Lower lobe of right lung (tissue), 2 donors: ENCODE measurements at regions not wholly inside any gene's neighbourhood (a gene's known extent, or its start where the extent isn't known, plus 50 kb on each side); places are given as distances from the start of the nearest gene placed in this dataset.
"Not testable (repeated sequence)": the region's sequence is repeated elsewhere in the genome, so short reads cannot be mapped to it uniquely, and the experiment has no call there.

Experiments used
- ATAC-seq, 2 donors: fragments of 200-7000 bp; cut with Tn5 transposase; one replicate each; pipeline ENCODE4 v1.9.1; 2020 to 2022; ENCODE audit warnings: mild to moderate bottlenecking in 2 of 2, moderate library complexity in 2 of 2
- DNase-seq: peaks from one replicate; pipeline ENCODE4 v3.0.0-alpha.2; 2020
- H3K27ac ChIP-seq: fragments of 200-600 bp; one replicate; pipeline ENCODE4 v1.8.0; 2022
- H3K27me3 ChIP-seq: fragments of 200-600 bp; one replicate; pipeline ENCODE4 v1.8.0; 2022; ENCODE audit warnings: low read depth
- H3K36me3 ChIP-seq: fragments of 200-600 bp; one replicate; pipeline ENCODE4 v1.8.0; 2022; ENCODE audit warnings: mild to moderate bottlenecking
- H3K4me1 ChIP-seq: fragments of 200-600 bp; one replicate; pipeline ENCODE4 v1.8.0; 2022
- H3K4me3 ChIP-seq: fragments of 200-600 bp; one replicate; pipeline ENCODE4 v1.8.0; 2022; ENCODE audit warnings: mild to moderate bottlenecking
- H3K9me3 ChIP-seq: fragments of 200-600 bp; one replicate; pipeline ENCODE4 v1.8.0; 2022
- intact Hi-C: fragments of 100-400 bp; cut with DNase I; formaldehyde crosslinking; loops from one replicate; pipeline ENCODE4 v1.11.0; 2022
- TF ChIP-seq, protein P1 (sequence below): fragments of 200-600 bp; IDR thresholded peaks from one replicate; pipeline ENCODE4 v1.8.0; 2022; ENCODE audit warnings: antibody characterized with exemption, mild to moderate bottlenecking
- donor health status: DM: no; HTN: yes; CAD: no; lungs with severe emphysema.

DNA sequence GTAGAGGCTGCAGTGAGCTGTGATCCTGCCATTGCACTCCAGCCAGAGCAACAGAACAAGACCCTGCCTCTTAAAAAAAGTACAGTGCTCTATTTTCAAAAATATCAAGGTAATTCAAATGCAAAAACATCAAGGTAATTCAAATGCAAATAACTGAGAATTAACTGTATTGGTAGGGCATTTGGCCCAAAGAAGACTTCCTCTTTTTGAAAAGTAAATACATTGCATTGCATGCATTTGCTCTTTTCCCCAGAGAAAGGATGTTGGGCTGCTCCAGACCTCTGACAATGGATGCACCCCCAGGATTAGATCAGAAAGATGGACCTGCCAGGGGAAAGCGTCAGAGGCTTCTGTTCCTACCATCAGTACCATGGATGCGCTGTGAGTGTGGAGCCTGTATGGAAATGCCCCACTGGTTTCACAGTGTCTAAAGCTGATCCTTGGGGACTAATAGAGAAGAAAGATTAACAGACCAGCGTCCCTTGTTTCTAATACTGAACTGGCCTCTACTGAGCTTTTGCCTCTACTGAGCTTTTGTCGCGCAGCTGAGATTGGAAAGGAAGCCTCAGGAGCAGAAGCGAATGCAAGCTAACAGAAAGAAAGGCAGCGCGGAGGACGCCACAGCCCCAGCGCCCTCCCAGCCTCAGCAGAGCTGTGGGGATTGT lies 93.5 kb upstream of the LYZL2 start:
- Histone ChIP-seq H3K27ac (no peak overlapping the region), H3K36me3 (no peaks in the 10 kb centered on the region), H3K4me3 (no peak overlapping the region), H3K27me3 (no peaks in the 10 kb centered on the region), H3K9me3 (no peaks in the 10 kb centered on the region), H3K4me1 (no peaks in the 10 kb centered on the region)
- TF ChIP-seq, protein P1, sequence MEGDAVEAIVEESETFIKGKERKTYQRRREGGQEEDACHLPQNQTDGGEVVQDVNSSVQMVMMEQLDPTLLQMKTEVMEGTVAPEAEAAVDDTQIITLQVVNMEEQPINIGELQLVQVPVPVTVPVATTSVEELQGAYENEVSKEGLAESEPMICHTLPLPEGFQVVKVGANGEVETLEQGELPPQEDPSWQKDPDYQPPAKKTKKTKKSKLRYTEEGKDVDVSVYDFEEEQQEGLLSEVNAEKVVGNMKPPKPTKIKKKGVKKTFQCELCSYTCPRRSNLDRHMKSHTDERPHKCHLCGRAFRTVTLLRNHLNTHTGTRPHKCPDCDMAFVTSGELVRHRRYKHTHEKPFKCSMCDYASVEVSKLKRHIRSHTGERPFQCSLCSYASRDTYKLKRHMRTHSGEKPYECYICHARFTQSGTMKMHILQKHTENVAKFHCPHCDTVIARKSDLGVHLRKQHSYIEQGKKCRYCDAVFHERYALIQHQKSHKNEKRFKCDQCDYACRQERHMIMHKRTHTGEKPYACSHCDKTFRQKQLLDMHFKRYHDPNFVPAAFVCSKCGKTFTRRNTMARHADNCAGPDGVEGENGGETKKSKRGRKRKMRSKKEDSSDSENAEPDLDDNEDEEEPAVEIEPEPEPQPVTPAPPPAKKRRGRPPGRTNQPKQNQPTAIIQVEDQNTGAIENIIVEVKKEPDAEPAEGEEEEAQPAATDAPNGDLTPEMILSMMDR: no peak
- intact Hi-C loops: no loop called here
- DNase-seq (no peak), ATAC-seq (no peak)

DNA sequence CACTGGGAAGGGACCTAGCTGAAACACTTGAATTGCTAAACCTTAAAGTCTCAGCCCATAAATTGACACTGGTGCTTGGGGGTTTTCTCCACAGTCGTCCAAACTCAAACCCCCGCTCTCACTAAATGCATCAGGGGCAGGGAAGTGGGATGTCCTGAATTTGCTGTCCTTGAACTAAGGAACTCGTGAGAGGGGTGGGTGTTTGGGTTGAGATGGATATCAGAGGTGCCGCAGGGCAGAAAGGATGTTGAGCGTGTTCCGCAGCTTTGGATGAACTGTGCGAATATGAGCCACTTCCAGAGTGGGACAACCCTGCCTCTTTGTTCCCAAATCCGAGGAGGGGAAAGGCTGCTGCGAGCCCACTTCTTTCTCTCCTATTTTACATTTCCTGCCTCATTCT lies 90.3 kb upstream of the LYZL2 start:
- Histone ChIP-seq H3K27ac (no peak overlapping the region), H3K4me1 (no peaks in the 10 kb centered on the region), H3K9me3 (no peaks in the 10 kb centered on the region), H3K27me3 (no peaks in the 10 kb centered on the region), H3K4me3 (no peak overlapping the region), H3K36me3 (no peaks in the 10 kb centered on the region)
- ATAC-seq: no peak
- intact Hi-C loops: no loop called here
- DNase-seq: no peak
- TF ChIP-seq, protein P1: no peak

DNA sequence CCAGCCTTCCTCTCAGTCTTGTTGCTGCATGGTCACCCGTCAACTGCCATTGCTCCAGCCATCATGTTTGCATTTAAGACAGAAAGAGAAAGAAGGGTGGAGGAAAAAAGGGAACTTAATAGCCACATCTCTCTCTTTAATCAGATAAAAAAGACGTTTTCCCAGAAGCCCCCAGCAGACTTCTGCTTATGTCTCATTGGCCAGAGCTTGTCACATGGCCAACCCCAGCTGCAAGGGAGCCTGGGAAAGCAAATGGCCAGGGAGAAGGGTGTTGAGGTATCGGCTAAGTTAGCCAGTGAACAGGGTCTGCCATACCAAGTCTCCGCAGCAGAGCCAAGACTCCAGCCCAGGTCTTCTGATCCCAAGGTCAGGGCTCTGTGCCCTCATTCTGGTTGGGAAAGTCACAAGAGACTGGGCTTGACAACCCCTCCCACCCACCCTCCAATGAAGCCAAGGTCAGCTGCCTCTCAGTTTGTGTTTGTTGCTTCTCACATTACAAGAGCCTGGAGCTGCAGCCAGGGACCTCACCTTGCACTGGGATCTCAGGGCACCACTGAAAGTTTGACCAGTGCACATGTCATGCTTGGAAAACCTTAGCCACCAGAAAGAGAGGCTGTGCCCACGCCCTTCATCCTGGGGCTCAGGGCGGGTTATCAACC lies 80.3 kb upstream of the LYZL2 start:
- H3K4me1 ChIP-seq: no peaks in the 10 kb centered on the region
- H3K27me3 ChIP-seq: no peaks in the 10 kb centered on the region
- no peak for ATAC-seq
- intact Hi-C loops: no loop called here
- TF ChIP-seq, protein P1: no peak
- H3K27ac ChIP-seq: no peak overlapping the region
- peaks cover 5% of the 10 kb centered on the region for H3K9me3 ChIP-seq
- no peak overlapping the region for H3K4me3 ChIP-seq
- H3K36me3 ChIP-seq: no peaks in the 10 kb centered on the region
- no peak for DNase-seq

DNA sequence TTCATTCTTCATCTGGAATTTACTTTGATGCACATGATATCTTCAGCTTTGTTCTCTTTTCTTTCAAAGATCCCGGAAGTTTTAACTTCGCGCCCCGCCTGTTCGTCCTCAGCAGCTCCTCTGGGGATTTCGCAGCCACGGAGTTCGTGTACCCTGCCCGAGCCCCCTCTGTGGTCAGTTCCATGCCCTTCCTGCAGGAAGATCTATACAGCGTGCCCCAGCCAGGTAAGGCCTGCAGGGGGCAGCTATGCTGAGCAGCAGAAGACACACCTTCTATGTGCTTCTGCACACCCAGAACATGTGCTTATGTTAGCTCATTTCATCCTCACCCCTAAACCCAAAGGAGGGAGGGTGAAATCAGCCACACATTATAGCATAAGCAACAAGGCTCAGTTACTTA lies 79.7 kb upstream of the LYZL2 start:
- H3K4me3 ChIP-seq: no peak overlapping the region
- peaks cover 5% of the 10 kb centered on the region for H3K9me3 ChIP-seq
- DNase-seq (no peak), ATAC-seq (peak in 1 of 2 donors; percentile 38)
- no peaks in the 10 kb centered on the region for H3K4me1 ChIP-seq
- TF ChIP-seq, protein P1: no peak
- intact Hi-C loops: no loop called here
- no peaks in the 10 kb centered on the region for H3K27me3 ChIP-seq
- no peak overlapping the region for H3K27ac ChIP-seq
- H3K36me3 ChIP-seq: no peaks in the 10 kb centered on the region

- Histone ChIP-seq H3K36me3 (no peaks in the 10 kb centered on the region), H3K4me1 (no peaks in the 10 kb centered on the region), H3K27ac (no peak overlapping the region), H3K27me3 (no peaks in the 10 kb centered on the region), H3K4me3 (no peak overlapping the region), H3K9me3 (no peaks in the 10 kb centered on the region)
- TF ChIP-seq, protein P1: no peak
- intact Hi-C loops: no loop called here
- DNase-seq (no peak), ATAC-seq (no peak)
These were observed 78.7 kb upstream of the LYZL2 start for GRCh38 chr10:30708234-30708633.

DNA sequence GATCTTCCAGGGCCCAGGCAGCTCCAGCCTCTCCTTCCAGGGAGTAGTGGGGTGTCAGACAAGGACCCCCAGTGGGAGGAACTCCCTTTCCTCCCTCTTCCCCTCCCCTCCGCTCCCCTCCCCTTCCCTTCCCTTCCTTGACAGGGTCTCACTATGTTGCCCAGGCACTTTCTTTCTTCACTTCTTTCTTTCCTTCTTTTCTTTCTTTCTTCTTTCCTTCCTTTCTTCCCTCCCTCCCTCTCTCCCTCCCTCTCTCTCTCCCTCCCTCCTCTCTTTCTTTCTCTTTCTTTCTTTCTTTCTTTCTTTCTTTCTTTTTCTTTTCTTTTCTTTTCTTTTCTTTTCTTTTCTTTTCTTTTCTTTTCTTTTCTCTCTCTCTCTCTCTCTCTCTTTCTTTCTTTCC lies 76.6 kb upstream of the LYZL2 start:
- H3K9me3 ChIP-seq, H3K36me3 ChIP-seq, H3K27ac ChIP-seq, H3K27me3 ChIP-seq, H3K4me1 ChIP-seq, ATAC-seq, DNase-seq, intact Hi-C loops, H3K4me3 ChIP-seq: not testable (repeated sequence)
